DOHH2 (cell line): ENCODE measurements at regions not wholly inside any gene's neighbourhood (a gene's known extent, or its start where the extent isn't known, plus 50 kb on each side); places are given as distances from the start of the nearest gene placed in this dataset.

Experiments used
- H3F3A ChIP-seq: fragments of 200-600 bp; sonication (generic), shearing (Covaris generic); 2 replicates; pipeline ENCODE4 v1.6.0; 2016; ENCODE audit warnings: antibody characterized with exemption, mild to moderate bottlenecking; ENCODE audit not compliant: control insufficient read depth, insufficient read depth
- H3K27ac ChIP-seq: fragments of 200-600 bp; sonication (generic); 2 replicates; pipeline ENCODE4 v1.5.1; 2014; ENCODE audit warnings: low read depth, mild to moderate bottlenecking, low read length, moderate library complexity
- H3K27me3 ChIP-seq: fragments of 200-600 bp; sonication (generic); 2 replicates; pipeline ENCODE4 v1.6.1; 2014; ENCODE audit warnings: mild to moderate bottlenecking, low read length, mixed read lengths; ENCODE audit not compliant: control insufficient read depth
- H3K36me3 ChIP-seq: fragments of 200-600 bp; sonication (generic); 2 replicates; pipeline ENCODE4 v1.6.1; 2014; ENCODE audit warnings: mild to moderate bottlenecking, low read length, moderate library complexity, mixed read lengths; ENCODE audit not compliant: control insufficient read depth
- H3K4me1 ChIP-seq: fragments of 200-600 bp; sonication (generic); 2 replicates; pipeline ENCODE4 v1.6.1; 2014; ENCODE audit warnings: mild to moderate bottlenecking, low read length, mixed read lengths; ENCODE audit not compliant: control insufficient read depth
- H3K4me2 ChIP-seq: fragments of 200-600 bp; sonication (generic); 2 replicates; pipeline ENCODE4 v1.6.0; 2014; ENCODE audit warnings: mild to moderate bottlenecking, low read length, moderate library complexity
- H3K4me3 ChIP-seq: fragments of 200-600 bp; sonication (generic); 2 replicates; pipeline ENCODE4 v1.5.1; 2014; ENCODE audit warnings: mild to moderate bottlenecking, low read length, mixed read lengths
- H3K79me2 ChIP-seq: fragments of 200-600 bp; sonication (generic); 2 replicates; pipeline ENCODE4 v1.6.1; 2014; ENCODE audit warnings: mild to moderate bottlenecking, low read length, mixed read lengths; ENCODE audit not compliant: control insufficient read depth
- H3K9me2 ChIP-seq: fragments of 200-600 bp; sonication (generic); replicated peaks from 2 replicates; pipeline ENCODE4 v1.6.1; 2014; ENCODE audit warnings: mild to moderate bottlenecking, low read length, mixed read lengths; ENCODE audit not compliant: control insufficient read depth
- H3K9me3 ChIP-seq: fragments of 200-600 bp; sonication (generic); 2 replicates; pipeline ENCODE4 v1.6.1; 2014; ENCODE audit warnings: antibody characterized with exemption, low read length, mixed read lengths; ENCODE audit not compliant: control insufficient read depth, insufficient read depth
- H4K20me1 ChIP-seq: fragments of 200-600 bp; sonication (generic); 2 replicates; pipeline ENCODE4 v1.6.0; 2014; ENCODE audit warnings: low read depth, mild to moderate bottlenecking, antibody characterized with exemption, low read length, moderate library complexity; ENCODE audit not compliant: control insufficient read depth, insufficient read depth
- CTCF ChIP-seq: fragments of 200-600 bp; sonication (generic); IDR thresholded peaks from one replicate; pipeline ENCODE4 v1.5.1; 2014; ENCODE audit warnings: antibody characterized with exemption, mild to moderate bottlenecking, low read depth, low read length; ENCODE audit not compliant: poor library complexity, severe bottlenecking
- EZH2phosphoT487 ChIP-seq: fragments of 200-600 bp; sonication (generic); IDR thresholded peaks from 2 replicates; pipeline ENCODE4 v1.6.1; 2017; ENCODE audit warnings: borderline replicate concordance, mild to moderate bottlenecking, antibody characterized with exemption, low read length, moderate library complexity, mixed read lengths

GRCh38 chr13:33730147-33730546 lies 87.8 kb upstream of the RFC3 start:
- H4K20me1 ChIP-seq, result no peaks in the 10 kb centered on the region
- no peaks in the 10 kb centered on the region for H3K79me2 ChIP-seq
- no peaks in the 10 kb centered on the region for H3F3A ChIP-seq
- H3K27ac ChIP-seq, result peak overlapping the region; percentile 13; the same call in 1 of the 2 replicates
- no peaks in the 10 kb centered on the region for H3K27me3 ChIP-seq
- peaks cover 18% of the 10 kb centered on the region for H3K36me3 ChIP-seq
- H3K4me2 ChIP-seq, result peak overlapping the region; percentile 5
- peaks cover 38% of the 10 kb centered on the region for H3K4me1 ChIP-seq
- H3K9me2 ChIP-seq, result no peaks in the 10 kb centered on the region
- H3K4me3 ChIP-seq, result no peak overlapping the region
- H3K9me3 ChIP-seq, result peaks cover 3% of the 10 kb centered on the region; the same call in 1 of the 2 replicates
- TF ChIP-seq CTCF (no peak), EZH2phosphoT487 (no peak)

DNA sequence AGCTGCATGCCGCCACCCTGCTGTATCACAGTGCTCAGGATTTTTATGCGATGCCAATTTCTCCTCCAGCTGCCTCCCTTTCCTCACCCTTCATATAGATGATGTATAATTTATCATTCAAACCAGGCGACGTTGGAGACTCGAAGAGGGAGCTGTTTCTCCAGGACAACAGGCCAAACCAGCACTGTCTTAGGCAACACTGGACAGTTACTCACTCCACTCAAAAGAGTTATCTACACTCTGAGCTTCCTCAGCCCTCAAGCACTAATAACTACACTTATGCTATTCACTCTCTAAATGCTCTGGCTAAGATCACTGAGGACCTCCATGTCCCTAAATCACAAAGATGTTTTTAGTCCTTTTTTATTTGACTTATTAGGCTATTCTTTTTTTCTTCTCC lies 87.3 kb upstream of the RFC3 start:
- no peaks in the 10 kb centered on the region for H3F3A ChIP-seq
- no peaks in the 10 kb centered on the region for H3K9me2 ChIP-seq
- peaks cover 38% of the 10 kb centered on the region for H3K4me1 ChIP-seq
- H3K4me2 ChIP-seq, result no peak overlapping the region
- peaks cover 3% of the 10 kb centered on the region; the same call in 1 of the 2 replicates for H3K9me3 ChIP-seq
- H3K79me2 ChIP-seq, result no peaks in the 10 kb centered on the region
- no peak overlapping the region for H3K27ac ChIP-seq
- no peak for TF ChIP-seq EZH2phosphoT487
- no peak for TF ChIP-seq CTCF
- peaks cover 18% of the 10 kb centered on the region for H3K36me3 ChIP-seq
- H3K27me3 ChIP-seq, result no peaks in the 10 kb centered on the region
- no peaks in the 10 kb centered on the region for H4K20me1 ChIP-seq
- H3K4me3 ChIP-seq, result no peak overlapping the region

DNA sequence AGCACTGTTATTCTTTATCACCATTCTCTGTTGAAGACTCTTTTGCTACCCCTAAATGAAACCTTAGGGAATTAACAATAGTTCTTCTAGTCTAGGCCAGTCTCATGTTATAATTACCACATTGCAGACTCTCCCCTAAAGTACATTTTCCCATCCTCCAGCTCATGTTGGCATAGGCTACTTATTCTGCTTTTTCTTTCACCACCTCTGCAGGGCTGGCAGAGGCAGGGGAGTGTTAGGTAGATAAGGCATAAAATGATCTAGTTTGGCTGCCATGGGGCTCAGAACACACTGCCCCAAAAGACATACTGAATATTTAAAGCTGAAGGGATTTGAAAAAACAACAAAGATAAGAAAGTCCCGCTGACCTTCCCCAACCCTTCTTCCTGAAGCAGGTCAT lies 82.7 kb upstream of the RFC3 start:
- TF ChIP-seq CTCF (no peak), EZH2phosphoT487 (no peak)
- Histone ChIP-seq H3K27ac (no peak overlapping the region), H3K27me3 (no peaks in the 10 kb centered on the region), H3K36me3 (no peaks in the 10 kb centered on the region), H3K79me2 (no peaks in the 10 kb centered on the region), H4K20me1 (no peaks in the 10 kb centered on the region), H3K4me1 (peaks cover 14% of the 10 kb centered on the region), H3K4me2 (no peak overlapping the region), H3F3A (no peaks in the 10 kb centered on the region), H3K9me2 (no peaks in the 10 kb centered on the region), H3K9me3 (0 out of 2 replicates have a peak, but pooled peaks cover 5% of the 10 kb centered on the region), H3K4me3 (no peak overlapping the region)

DNA sequence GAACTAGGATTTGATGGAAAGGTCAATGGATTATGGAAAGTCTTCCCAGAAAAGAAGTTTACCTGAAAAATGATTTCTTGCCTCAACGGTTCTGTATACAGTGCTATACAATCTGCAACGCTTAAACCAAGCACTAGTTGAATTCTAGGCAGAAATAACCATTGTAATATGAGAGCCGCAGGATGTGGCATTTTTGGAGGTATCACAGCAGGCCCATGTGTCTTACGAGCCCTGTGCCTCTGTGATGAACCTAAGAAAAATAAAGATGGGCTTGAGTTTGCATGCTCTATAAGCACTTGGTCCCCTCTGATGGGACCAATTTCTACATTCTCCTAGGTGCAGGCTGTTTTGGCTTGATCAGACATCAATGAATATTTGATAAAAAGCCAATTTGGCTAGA lies 78.7 kb upstream of the RFC3 start:
- Histone ChIP-seq H4K20me1 (no peaks in the 10 kb centered on the region), H3K4me2 (no peak overlapping the region)

More for the DNA sequence above, 78.7 kb upstream of the RFC3 start:
- TF ChIP-seq EZH2phosphoT487 (no peak), CTCF (no peak)
- H3K27me3 ChIP-seq, result no peaks in the 10 kb centered on the region
- peaks cover 36% of the 10 kb centered on the region for H3K4me1 ChIP-seq
- no peaks in the 10 kb centered on the region for H3K9me2 ChIP-seq
- H3K9me3 ChIP-seq, result peaks cover 14% of the 10 kb centered on the region; the same call in 1 of the 2 replicates
- peaks cover 3% of the 10 kb centered on the region; the same call in 1 of the 2 replicates for H3K36me3 ChIP-seq
- H3F3A ChIP-seq, result no peaks in the 10 kb centered on the region
- no peak overlapping the region for H3K27ac ChIP-seq
- no peak overlapping the region for H3K4me3 ChIP-seq
- H3K79me2 ChIP-seq, result no peaks in the 10 kb centered on the region
